Hepatocyte (in vitro differentiated cells): ENCODE measurements at regions not wholly inside any gene's neighbourhood (a gene's known extent, or its start where the extent isn't known, plus 50 kb on each side); places are given as distances from the start of the nearest gene placed in this dataset. TPM values are rescaled to one million over a fixed set of nuclear protein-coding genes. Genes with fewer than 3 reads are reported as not detected.

Source experiments
- DNase-seq: peaks from one replicate; pipeline ENCODE4 v3.0.0-alpha.2; 2016; ENCODE audit warnings: low spot score
- H2AFZ ChIP-seq: fragments of 200-600 bp; sonication (generic); 2 replicates; pipeline ENCODE4 v1.6.0; 2016; ENCODE audit warnings: antibody characterized with exemption, mild to moderate bottlenecking
- H3K27ac ChIP-seq: fragments of 200-600 bp; sonication (generic); 2 replicates; pipeline ENCODE4 v1.5.1; 2016; ENCODE audit warnings: mild to moderate bottlenecking
- H3K27me3 ChIP-seq: fragments of 200-600 bp; sonication (generic); 2 replicates; pipeline ENCODE4 v1.6.1; 2016
- H3K36me3 ChIP-seq: fragments of 200-600 bp; sonication (generic); replicated peaks from 2 replicates; pipeline ENCODE4 v1.5.1; 2016; ENCODE audit warnings: low read depth; ENCODE audit not compliant: insufficient read depth
- H3K4me1 ChIP-seq: fragments of 200-600 bp; sonication (generic); 2 replicates; pipeline ENCODE4 v1.5.1; 2016; ENCODE audit warnings: mild to moderate bottlenecking, moderate library complexity; ENCODE audit not compliant: insufficient read depth
- H3K4me2 ChIP-seq: fragments of 200-600 bp; sonication (generic); 2 replicates; pipeline ENCODE4 v1.6.0; 2016
- H3K4me3 ChIP-seq: fragments of 200-600 bp; sonication (generic); 2 replicates; pipeline ENCODE4 v1.5.1; 2016; ENCODE audit warnings: mild to moderate bottlenecking
- H3K79me2 ChIP-seq: fragments of 200-600 bp; sonication (generic); 2 replicates; pipeline ENCODE4 v1.6.0; 2017; ENCODE audit warnings: mild to moderate bottlenecking
- H3K9me2 ChIP-seq: fragments of 200-600 bp; sonication (generic); replicated peaks from 2 replicates; pipeline ENCODE4 v1.6.0; 2017; ENCODE audit warnings: mild to moderate bottlenecking; ENCODE audit not compliant: insufficient read depth
- H3K9me3 ChIP-seq: fragments of 200-600 bp; sonication (generic); 2 replicates; pipeline ENCODE4 v1.5.1; 2016; ENCODE audit warnings: low read depth, mild to moderate bottlenecking
- H4K20me1 ChIP-seq: fragments of 200-600 bp; sonication (generic); 2 replicates; pipeline ENCODE4 v1.6.0; 2016; ENCODE audit warnings: mild to moderate bottlenecking; ENCODE audit not compliant: insufficient read depth, poor library complexity, severe bottlenecking
- EZH2 ChIP-seq: fragments of 200-600 bp; sonication (generic); IDR thresholded peaks from 2 replicates; pipeline ENCODE4 v1.6.1; 2016; ENCODE audit warnings: antibody characterized with exemption, mild to moderate bottlenecking, borderline replicate concordance
- EZH2phosphoT487 ChIP-seq: fragments of 200-600 bp; sonication (generic); IDR thresholded peaks from one replicate; pipeline ENCODE4 v1.6.1; 2018; ENCODE audit warnings: antibody characterized with exemption, mild to moderate bottlenecking, low read depth, moderate library complexity; ENCODE audit not compliant: unreplicated experiment, severe bottlenecking
- WGBS: methylation state at CpG from one replicate; pipeline ENCODE4 v1.1.6; 2016; ENCODE audit warnings: low lambda C conversion rate; ENCODE audit errors: missing lambda C conversion rate; 5-methylcytosine and 5-hydroxymethylcytosine counted together
- microRNA counts: library from miRNA; unstranded; fragments of <30 nt; microRNA quantifications from one replicate; lab custom pipeline; 2017
- microRNA-seq: library from miRNA; unstranded; fragments of <30 nt; microRNA quantifications from one replicate; pipeline ENCODE4, GENCODE V29; 2017
- small RNA-seq: library from RNA; depleted of rRNA; stranded (forward); fragments of <200 nt; gene quantifications from one replicate; pipeline ENCODE3, GENCODE V24; 2014
- TF ChIP-seq, protein P1 (sequence below): fragments of 200-600 bp; sonication (generic); IDR thresholded peaks from 2 replicates; pipeline ENCODE4 v1.5.1; 2016; ENCODE audit warnings: antibody characterized with exemption, mild to moderate bottlenecking; ENCODE audit not compliant: poor library complexity

DNA sequence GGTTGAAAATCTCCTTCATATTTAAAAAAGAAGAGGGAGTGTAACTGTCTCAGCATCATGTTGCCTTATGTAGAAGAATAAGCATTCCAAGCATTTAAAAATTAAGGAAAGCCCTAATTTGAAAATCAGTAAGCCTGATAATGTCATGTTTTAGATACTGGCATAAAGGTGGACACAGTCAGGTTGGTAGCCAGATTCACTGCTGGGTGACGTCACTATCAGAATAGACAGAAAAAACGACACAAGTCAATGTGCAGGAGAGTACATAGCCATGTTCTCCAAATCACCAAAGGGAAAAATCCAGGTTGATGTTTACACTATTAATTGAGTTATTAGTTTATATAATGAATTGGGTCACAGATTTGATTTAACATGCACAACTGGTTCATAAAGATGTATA lies 50.8 kb upstream of the POU3F2 start:
- TF ChIP-seq EZH2: no peak
- TF ChIP-seq, protein P1, sequence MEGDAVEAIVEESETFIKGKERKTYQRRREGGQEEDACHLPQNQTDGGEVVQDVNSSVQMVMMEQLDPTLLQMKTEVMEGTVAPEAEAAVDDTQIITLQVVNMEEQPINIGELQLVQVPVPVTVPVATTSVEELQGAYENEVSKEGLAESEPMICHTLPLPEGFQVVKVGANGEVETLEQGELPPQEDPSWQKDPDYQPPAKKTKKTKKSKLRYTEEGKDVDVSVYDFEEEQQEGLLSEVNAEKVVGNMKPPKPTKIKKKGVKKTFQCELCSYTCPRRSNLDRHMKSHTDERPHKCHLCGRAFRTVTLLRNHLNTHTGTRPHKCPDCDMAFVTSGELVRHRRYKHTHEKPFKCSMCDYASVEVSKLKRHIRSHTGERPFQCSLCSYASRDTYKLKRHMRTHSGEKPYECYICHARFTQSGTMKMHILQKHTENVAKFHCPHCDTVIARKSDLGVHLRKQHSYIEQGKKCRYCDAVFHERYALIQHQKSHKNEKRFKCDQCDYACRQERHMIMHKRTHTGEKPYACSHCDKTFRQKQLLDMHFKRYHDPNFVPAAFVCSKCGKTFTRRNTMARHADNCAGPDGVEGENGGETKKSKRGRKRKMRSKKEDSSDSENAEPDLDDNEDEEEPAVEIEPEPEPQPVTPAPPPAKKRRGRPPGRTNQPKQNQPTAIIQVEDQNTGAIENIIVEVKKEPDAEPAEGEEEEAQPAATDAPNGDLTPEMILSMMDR: no peak
- TF ChIP-seq EZH2phosphoT487: no peak
- Histone ChIP-seq H4K20me1 (no peaks in the 10 kb centered on the region), H3K27ac (no peak overlapping the region), H3K4me2 (no peak overlapping the region), H3K79me2 (no peaks in the 10 kb centered on the region), H3K4me1 (no peaks in the 10 kb centered on the region), H2AFZ (no peak overlapping the region), H3K9me3 (no peaks in the 10 kb centered on the region), H3K36me3 (no peaks in the 10 kb centered on the region), H3K4me3 (no peak overlapping the region), H3K9me2 (no peaks in the 10 kb centered on the region), H3K27me3 (peaks cover 5% of the 10 kb centered on the region)
- DNase-seq: no peak
- 83% methylated on average over 2 of the region's 2 CpGs for WGBS

MicroRNAs in the stretch of these regions (microRNA counts, 767-probe panel; counts per million panel counts)
- not detected for microRNA hsa-miR-2113 (lab: Ali Mortazavi, UCI)

Small RNAs in the stretch of these regions (microRNA-seq; reads per million reads assigned to microRNA genes)
- not detected for gene MIR2113

Small RNAs in the stretch of these regions (small RNA-seq; reads per million reads assigned to genes)
- gene AL589826.1 (not detected), gene MIR2113 (not detected)
